Activated CD4-positive, alpha-beta T cell treated with anti-CD3 and anti-CD28 coated beads, Interleukin-2, amount 50 U/mL, for 24 hours (primary cell): ENCODE measurements at regions not wholly inside any gene's neighbourhood (a gene's known extent, or its start where the extent isn't known, plus 50 kb on each side); places are given as distances from the start of the nearest gene placed in this dataset.

ENCODE experiments used
- DNase-seq, 2 donors: peaks; one replicate each; pipeline ENCODE4 v3.0.0-alpha.2; 2020; ENCODE audit warnings: low read depth in 1 of 2, low spot score in 1 of 2

DNA sequence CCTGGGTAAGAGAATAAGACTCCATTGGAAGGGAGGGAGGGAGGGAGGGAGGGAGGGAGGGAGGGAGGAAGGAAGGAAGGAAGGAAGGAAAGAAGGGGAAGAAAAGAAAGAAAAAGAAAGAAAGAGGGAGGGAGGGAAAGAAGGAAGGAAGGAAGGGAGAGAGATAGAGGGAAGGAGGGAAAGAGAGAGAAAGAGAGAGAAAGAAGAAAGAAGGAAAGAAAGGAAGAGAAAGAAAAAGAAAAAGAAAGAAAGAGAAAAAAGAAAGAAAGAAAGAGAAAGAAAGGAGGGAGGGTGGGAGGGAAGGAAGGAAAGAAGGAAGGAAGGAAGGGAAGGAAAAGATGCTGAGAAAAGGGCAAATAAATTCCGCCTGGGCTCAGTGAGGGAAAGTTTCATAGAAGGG is 74.7 kb upstream of the IFNAR2 start:
- no peak for DNase-seq

GRCh38 chr21:33155422-33155821 is 74.3 kb upstream of the IFNAR2 start:
- no peak for DNase-seq

- no peak for DNase-seq
These were observed 72.4 kb upstream of the IFNAR2 start for GRCh38 chr21:33157303-33157702.

DNA sequence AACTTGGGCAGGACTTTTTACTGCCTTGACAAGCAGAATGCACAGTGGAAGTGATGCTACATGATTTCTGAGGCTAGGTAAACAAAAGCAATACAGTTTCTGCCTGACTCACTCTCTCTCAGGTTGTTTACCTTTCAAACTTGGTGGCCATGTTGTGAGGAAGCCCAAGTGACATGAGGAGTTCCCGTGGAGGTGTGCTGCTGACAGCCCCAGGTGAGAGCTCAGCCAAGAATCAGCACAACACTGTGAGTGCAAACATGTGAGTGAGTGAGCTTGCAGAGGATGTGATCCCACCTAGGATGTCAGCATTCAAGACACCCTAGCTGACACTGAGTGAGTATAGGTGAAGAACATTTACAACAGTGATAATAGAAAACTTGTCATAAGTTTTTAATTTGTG is 71.1 kb upstream of the IFNAR2 start:
- no peak for DNase-seq

DNA sequence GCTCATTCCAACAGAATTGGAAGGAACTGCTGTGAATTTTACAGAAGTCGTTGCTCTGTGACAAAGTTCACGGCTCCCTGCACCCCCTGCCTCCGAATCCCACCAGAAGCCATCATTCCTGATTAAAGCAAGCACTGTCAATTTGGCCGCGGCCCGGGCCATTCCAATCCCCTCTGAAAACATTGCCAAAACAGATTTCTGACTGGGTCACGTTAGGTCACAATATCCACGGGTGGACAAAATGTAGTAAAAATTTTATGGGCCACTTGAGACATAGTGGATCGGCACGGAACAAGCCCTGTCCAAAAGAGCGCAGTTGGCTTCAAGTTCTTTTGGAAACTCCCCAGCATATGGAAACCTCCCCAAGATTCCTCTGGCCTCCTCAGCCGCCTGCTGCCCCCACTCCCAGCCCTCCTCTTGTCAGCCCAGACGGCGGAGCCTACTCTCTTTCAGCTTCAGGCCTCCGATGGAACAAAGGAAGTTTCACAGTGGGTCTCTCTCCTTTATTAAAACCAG is 67.2 kb upstream of the IFNAR2 start:
- DNase-seq, result no peak

DNA sequence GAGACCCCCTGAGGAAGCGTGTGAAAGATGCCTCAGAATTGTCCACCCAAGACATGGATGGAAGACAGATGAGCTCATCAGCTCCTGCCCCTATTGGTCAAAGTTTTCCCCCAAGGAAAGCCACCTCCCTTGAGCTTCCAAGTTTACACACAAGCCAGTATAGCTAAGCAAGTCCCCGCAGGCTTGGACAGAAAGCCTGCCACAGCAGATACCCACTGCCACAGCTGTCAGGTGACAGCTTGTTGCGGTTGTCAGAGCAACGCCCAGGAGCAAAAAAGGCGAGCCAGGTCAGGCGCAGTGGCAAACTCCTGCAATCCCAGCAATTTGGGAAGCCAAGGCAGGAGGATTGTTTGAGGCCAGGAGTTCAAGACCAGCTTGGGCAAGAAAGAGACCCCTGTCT is 60.9 kb upstream of the IFNAR2 start:
- no peak for DNase-seq

GRCh38 chr21:33169359-33169758 is 60.4 kb upstream of the IFNAR2 start:
- DNase-seq, result no peak

DNA sequence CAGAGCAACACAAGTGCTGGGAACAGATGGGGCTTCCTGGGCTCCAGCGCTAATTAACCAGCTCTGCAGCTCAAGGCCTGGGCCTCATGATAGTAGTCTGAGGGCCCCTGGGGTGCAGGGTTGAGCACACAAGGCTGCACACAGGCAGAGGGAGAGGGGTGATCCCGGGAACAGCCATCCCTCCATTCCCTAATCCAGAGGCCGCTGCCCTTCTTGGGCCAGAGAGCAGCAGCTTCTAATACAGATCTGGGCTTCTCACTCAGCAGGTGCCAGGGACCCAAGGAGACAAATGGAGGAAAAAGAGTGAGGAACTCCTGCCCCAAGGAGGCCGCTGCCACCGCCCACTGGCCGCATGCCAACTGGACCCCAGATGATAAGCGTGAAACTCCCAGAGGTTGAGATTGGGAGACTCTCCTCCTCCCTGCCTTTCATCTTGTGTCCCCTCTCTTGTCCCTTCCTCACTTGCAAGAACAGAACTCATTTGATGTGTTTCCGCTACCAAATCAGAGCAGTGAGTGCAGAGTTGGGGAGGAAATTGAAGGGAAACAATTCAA is 58.0 kb upstream of the IFNAR2 start:
- no peak for DNase-seq

DNA sequence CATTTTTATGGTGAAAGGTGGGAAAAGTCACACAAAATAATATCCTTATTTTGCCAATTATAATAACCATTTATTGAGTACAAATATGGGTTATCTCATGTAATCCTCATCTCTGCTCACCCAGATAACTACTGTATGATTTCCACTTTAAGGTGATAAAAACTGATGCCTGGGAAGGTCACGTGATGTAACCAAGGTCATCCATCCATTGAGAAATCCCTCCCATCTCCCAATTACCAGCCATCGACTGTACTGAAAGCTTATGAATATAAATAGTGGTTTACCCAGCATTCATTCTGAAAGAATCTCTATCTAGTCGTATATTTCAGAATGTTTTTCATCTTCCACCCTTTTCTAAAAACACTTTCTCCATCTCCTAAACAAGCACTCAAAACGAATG is 55.0 kb upstream of the IFNAR2 start:
- no peak for DNase-seq
